GM19467 (cell line): ENCODE measurements at regions not wholly inside any gene's neighbourhood (a gene's known extent, or its start where the extent isn't known, plus 50 kb on each side); places are given as distances from the start of the nearest gene placed in this dataset.

ENCODE experiments used
- ATAC-seq: cut with Tn5 transposase; IDR thresholded peaks from one replicate; pipeline ENCODE4 v1.9.1; 2021; ENCODE audit warnings: mild to moderate bottlenecking, moderate library complexity; ENCODE audit not compliant: unreplicated experiment

DNA sequence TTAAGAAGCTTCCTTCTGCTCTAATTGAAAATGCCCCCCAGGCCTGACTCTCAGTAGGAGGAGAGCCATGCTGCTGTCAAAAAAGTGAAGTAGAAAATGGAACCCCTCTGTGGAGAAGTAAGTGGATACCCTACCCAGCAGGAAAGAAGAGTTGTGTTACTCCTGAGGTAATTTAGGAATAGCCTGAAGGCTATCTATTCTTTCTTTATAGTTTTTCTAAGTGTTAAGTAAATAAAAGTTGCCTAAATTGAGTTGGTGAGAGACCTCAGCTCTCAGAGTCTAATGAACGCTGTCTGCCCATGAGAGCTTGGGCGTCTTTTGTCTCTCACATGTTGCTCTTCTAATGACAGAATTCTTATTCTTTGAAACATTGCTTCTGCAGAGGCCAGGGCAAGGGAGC lies 116.2 kb downstream of the NSUN3 start:
- ATAC-seq: no peak

DNA sequence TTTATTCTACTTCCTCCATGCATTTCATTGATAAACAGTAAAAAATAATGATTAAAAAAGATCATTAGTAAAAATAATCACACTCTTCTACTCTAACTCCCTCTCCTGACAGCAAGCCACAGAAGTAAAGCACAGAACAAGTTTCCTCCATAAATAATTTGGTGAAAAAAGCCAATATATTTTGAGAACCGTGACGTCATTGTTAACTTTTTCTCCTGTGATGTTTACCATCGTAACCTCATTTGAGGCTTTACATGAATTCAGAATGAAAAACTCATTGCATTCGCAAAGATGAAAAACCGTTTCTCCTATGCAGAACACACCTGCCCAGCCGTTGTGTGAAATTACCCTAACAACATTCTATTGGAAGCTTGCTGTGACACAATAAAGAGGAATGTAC lies 120.7 kb downstream of the NSUN3 start:
- ATAC-seq: no peak

GRCh38 chr3:94184781-94185180 lies 121.9 kb downstream of the NSUN3 start:
- ATAC-seq: no peak

DNA sequence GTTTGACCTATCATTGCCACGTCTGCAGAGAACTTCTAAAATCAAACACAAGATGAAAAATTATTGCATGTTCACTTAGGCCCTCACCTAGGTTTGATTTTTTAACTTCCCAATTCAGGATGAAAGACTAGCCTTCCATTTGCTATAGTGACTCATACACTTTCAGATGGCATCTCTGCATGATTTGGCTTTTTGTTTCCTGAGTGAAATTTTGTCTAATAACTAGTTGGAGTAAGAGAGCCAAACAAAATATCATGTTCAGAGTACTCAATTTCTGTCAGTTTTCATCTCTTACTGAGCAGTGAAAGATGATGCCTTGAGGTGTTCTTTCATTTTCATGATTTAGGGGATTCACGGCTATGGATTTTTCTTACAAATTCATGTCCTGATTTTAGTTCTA lies 122.9 kb downstream of the NSUN3 start:
- no peak for ATAC-seq

GRCh38 chr3:94187697-94188096 lies 124.8 kb downstream of the NSUN3 start:
- no peak for ATAC-seq

DNA sequence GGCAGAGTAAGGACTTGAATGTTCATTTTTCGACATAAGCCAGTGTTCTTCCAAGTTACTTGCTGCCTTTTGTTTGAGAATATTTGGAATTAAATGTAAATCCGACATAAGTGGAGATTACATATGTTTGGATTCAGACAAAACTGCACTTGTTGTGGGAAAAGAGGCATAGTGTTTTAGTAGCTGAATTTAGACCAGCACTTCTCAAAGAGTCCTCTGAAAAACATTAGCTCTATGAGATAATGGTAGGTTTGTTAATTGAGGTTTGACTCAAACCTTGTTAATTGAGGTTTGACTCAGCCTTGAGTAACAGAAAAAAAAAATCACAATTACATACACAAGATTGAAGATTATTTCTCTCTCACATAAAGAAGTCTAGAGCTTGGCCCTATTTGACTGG lies 132.5 kb downstream of the NSUN3 start:
- ATAC-seq: no peak

DNA sequence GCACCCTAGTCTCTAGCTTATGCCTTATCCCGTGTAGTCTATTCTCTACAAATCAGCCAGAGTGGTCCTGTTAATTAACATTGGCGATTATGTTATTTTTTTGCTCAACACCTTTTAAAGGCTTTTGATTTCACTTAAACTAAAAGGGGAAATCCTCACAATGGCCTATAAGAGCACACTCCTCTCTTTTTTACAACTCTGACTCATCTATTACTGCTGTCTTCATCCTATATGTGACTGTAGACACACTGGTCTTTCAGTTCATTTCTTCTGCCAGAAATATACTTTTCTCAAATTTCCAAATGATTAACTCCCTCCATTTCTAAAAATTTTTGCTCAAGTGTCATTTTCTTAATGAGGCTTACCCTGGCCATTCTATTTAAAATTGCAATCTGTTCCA lies 143.4 kb downstream of the NSUN3 start:
- no peak for ATAC-seq

DNA sequence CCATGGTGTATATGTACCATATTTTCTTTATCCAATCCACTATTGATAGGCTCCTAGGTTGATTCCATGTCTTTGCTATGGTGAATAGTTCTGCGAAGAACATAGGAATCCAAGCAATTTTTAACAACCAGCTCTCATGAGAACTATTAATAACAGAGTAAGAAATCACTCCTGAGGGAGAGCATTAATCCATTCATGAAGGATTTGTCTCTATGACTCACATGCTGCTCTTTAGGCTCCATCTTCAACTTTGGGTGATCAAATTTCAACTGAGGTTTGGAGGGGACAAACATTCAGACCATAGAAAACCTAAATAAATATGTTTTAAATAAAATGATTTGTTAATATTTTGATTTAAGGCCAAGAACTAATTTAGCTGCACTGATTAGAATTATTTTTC lies 147.4 kb downstream of the NSUN3 start:
- ATAC-seq: no peak

DNA sequence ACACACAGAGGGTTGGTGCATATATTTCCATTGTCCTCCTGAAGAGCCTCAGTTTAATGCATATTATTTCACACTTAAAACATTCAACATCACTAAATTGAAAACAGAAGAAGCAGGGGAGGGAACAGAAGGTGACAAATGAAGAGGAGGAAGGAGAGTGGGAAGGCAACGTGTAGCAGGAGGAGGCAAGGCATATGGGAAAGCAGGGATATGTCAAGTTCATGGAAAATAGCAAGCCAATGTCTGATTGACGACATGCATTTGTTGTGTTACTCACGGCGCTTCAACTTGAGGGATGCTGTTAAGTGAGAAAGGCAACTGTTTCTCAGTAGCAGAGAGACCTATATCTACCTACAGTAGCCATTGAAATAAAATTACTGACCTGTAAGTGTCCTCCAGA lies 154.5 kb downstream of the NSUN3 start:
- no peak for ATAC-seq

DNA sequence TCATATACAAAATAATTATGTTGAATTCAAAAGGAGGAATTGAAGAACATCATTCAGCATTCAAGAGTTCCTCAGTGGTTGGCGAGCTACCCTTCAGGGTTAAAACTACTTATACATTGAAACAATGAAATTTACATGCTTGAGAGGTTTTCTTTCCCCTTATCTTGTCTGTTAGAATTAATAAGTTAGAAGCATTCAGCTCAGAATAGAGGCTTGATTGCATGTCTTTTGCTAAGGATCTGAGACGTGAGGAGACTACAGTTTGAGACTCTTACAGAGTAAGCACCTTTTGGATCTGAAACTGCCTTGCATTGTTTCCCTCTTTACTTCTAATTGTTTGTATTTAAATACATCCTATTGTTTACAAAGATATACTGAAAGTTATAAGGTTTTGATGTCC lies 157.6 kb downstream of the NSUN3 start:
- ATAC-seq: no peak

DNA sequence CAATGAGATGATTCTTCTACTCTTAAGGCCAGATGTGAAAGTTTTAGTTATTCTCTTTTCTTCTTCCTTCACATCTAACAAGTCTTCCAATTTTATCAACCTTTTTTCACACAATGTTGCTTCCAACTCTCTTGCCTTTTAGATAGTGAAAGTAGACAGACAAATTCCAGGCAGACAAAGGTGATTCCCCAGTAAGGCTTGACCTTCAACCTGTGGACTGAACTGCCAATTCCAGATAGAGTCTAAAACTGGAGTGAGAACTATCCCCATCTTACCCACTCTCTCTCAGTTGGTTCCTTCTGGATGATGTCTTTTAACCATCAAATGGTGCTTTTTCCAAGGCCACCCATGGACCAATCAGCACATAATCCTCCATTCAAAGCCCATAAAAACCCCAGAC lies 159.0 kb downstream of the NSUN3 start:
- ATAC-seq: no peak

GRCh38 chr3:94225148-94225865 lies 162.4 kb downstream of the NSUN3 start:
- ATAC-seq: no peak

GRCh38 chr3:94226078-94226477 lies 163.2 kb downstream of the NSUN3 start:
- no peak for ATAC-seq

DNA sequence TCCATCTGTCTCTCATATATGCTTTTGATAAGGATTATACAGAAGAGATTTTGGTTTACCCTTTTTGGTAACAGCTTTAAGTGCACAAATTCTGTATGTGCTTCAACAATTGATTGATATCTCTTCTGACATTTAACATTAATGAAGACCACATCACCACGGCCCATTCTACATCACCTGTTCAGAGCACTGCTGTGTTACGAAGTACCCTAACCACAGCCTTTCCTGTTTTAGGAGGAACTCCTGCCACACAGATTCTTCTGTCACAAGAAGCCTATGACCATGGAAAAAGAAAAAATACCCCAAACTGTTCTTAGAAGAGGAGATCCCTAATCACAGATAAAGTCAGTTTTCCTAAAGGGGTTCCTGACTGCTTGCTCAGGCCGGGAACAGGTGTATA lies 170.1 kb downstream of the NSUN3 start:
- no peak for ATAC-seq

DNA sequence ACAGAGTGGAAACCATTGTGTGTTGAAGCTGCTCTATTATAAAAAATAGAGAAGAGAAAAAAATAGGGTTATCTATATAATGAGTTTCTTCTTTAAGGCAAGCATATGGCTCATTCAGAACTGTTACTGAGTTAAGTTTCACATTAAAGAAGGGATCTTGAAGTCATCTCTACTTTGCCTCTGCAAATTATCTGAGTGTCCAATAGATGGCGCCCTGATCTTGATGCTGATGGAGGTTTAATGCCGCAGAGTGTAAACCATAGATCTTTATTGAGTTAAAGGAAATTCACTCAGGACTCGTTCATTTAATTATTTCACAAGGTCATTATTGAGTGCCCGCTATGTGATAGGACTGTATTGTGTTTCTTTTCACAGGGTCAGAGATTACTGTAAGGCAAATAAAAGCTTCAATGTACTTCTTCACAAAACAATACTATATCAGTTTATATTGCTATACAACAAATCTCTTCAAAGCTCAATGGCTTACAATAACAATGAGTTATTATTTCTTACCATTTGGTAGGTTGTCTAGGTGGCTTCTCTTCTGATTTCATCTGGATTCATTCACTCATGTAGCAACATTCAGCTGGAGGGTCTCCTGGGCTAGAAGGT lies 171.4 kb downstream of the NSUN3 start:
- peak; percentile 69 for ATAC-seq

GRCh38 chr3:94241986-94242385 lies 179.1 kb downstream of the NSUN3 start:
- no peak for ATAC-seq

- ATAC-seq: no peak
These were observed 183.3 kb downstream of the NSUN3 start for GRCh38 chr3:94246171-94246570.

DNA sequence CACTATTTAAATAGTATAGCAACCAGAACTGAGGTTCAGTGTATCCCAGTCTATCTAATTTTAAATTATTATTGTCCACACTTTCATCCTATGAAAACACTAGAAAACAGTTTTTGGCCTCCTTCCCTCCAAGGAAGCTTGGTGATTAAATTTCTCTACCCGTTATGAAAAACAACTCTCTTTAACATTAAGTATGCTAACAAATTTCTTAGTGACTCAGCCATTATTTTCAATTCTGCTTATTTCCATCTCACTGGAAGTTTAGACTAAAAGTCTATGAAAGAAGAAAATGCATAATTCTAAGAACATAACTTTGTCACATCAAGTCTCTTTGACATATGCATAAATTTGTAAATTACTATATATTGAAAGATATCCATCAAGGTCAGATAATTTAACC lies 185.2 kb downstream of the NSUN3 start:
- no peak for ATAC-seq

- ATAC-seq: peak; percentile 89
These were observed 186.7 kb downstream of the NSUN3 start for GRCh38 chr3:94249491-94250079.

DNA sequence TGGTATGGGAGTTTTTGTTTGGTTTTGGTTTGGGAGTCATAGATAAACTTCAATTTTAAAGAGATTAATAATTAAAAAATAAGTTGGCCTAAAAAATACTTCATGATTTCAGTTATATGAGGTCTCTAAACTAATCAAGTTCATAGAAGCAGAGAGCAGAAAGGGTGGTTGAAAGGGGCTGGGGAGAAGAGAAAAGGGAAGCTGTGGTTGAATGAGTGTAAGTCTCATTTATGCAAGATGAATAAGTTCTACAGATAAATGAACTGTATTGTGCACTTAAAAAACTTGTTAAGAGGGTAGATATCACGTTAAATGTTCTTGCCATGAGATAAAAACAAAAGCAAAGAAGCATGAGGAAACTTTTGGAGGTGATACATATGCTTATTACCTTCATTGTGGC lies 188.7 kb downstream of the NSUN3 start:
- no peak for ATAC-seq

DNA sequence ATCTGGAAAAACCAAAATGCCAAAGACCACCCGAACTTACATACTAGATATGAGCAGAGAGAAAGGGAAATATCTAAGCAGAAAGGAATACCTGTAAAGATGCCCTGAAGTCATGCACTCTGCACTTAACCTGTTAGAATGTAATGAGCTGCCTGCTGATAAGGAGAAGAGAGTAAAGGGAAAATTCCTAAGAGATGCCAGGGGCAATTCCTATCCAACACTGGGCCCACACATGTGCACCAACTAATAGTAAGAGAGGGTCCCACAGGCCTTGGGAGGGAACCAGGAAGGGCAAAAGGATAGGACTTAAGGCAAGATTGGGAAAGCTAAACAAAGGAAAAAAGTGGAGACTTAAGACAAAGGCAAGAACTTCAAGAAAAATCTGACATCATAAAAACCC lies 189.5 kb downstream of the NSUN3 start:
- ATAC-seq: no peak
